Activated CD4-positive, CD25-positive, alpha-beta regulatory T cell treated with anti-CD3 and anti-CD28 coated beads, Interleukin-2, amount 50 U/mL, for 16 hours (primary cell): ENCODE measurements at regions not wholly inside any gene's neighbourhood (a gene's known extent, or its start where the extent isn't known, plus 50 kb on each side); places are given as distances from the start of the nearest gene placed in this dataset.

ENCODE experiments used
- DNase-seq: peaks from one replicate; pipeline ENCODE4 v3.0.0-alpha.2; 2020; ENCODE audit warnings: low read depth, low spot score

- DNase-seq = no peak
Measured at GRCh38 chr12:14252697-14253096, 112.8 kb upstream of the ATF7IP start.

GRCh38 chr12:14253496-14253895 lies 112.0 kb upstream of the ATF7IP start:
- no peak for DNase-seq

DNA sequence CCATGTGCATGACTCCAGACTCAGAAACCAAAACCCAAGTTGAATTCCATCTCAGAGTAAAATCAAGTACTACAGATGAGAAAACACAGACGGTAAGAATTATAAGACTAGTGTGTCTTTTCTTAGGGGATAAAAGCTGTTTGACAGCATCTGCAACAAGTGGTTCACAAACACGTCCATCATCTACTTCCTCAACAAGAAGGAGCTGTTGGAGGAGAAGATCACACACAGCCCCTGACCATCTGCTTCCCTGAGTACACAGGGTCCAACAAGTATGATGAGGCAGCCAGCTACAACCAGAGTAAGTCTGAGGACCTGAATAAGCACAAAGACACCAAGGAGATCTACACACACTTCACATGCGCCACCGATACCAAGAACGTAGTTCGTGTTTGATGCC lies 110.7 kb upstream of the ATF7IP start:
- no peak for DNase-seq

- DNase-seq = no peak
Measured at GRCh38 chr12:14256121-14256520, 109.4 kb upstream of the ATF7IP start.

GRCh38 chr12:14256555-14257169 lies 108.8 kb upstream of the ATF7IP start:
- peak; percentile 61 for DNase-seq

DNA sequence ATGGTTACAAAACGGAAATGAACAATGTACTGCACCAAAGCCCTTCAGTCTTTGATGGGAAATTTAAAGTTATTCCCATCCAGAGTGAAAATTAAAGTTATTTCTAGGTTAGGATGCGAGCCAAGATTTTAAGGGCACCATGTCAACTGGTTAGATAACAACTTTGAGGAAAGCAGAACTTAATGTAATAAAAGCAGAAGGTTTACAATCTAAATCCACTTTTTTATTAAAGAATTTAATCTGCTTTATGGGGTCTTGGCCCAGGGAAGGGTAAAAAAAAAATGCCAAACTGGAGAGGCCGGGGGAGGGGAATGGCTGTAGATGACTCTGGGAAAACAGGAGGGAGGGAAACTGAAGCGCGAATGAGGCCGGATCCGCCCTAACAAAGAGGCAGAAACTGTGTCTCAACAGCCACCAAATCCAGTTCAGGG lies 108.2 kb upstream of the ATF7IP start:
- no peak for DNase-seq

DNA sequence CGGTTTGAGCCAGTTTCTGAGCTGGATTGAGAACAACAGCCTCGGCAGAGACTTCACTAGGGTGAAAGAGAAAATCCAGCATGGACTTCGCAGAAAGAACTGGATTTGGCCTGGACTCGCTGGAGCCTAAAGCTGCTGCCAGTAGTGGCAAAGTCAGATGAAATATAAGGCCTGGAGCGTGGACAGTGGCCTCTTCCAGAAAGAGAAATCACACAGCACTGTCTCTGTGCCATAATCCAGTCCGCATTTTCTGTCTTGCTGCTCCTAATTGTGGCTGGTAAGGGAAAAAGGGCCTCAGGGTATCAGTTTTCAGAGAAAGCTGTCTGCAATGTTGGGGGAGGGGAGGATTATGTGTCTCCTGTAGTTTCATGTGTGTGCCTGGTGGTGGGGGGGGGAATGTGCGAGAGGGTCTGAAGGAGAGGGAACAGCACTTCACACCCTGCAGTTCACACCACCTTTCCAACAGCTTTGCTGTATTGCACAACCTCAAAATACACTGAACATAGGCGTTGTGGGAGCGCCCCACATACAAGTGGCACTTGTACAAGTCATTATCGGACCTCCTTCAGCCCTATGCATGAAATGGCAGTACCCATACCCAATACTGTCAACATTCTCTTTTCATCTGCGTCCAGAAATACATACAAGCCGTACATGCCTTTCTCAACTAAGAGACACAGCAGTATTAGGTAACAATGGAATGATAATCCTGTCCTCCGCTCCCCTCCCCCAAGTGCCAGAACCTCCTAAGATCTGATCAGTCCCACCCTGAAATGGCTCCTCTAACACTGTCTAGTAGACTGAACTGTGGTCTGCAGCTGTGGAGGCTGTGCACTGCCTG lies 107.5 kb upstream of the ATF7IP start:
- peak; percentile 78 for DNase-seq

GRCh38 chr12:14258575-14258940 lies 106.9 kb upstream of the ATF7IP start:
- DNase-seq = no peak

- DNase-seq = no peak
Measured at GRCh38 chr12:14259481-14260010, 105.9 kb upstream of the ATF7IP start.

GRCh38 chr12:14260011-14260993 lies 105.2 kb upstream of the ATF7IP start:
- DNase-seq = no peak

GRCh38 chr12:14261096-14261495 lies 104.4 kb upstream of the ATF7IP start:
- no peak for DNase-seq

DNA sequence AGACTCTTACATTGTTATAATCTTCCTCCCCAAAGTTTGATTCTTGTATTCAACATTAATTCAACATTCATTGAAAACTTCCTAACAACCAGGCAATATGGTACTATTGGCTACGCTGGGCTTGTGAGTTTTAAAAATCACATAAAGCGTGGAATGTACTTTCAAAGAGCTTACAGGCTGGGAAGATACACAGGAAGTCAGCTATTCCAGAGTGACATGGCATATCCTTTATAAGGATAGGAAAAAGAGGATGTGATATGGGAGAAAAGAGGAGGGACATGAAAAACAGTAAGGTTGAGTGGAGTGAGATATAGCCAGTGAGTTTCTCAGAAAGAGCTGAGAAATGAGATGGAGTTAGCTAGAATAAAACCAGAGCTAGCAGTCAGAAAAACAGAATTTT lies 103.6 kb upstream of the ATF7IP start:
- no peak for DNase-seq

GRCh38 chr12:14262771-14263511 lies 102.5 kb upstream of the ATF7IP start:
- DNase-seq = no peak

DNA sequence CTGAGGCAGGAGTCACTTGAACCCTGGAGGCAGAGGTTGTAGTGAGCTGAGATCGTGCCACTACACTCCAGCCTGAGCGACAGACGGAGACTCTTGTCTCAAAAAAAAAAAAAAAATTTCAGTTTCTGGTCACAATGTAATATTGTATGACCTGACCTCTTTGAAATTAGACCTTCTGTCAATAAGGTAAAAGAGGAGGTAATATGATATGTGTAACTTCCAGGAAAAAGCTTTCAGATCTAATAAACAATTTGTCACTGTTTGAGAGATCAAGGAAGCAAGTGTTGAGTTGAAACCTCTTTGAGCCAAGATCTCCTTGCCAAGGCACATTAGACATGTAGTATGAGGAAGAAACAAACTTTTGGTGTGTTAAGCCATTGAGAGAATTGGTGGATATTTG lies 101.7 kb upstream of the ATF7IP start:
- no peak for DNase-seq

DNA sequence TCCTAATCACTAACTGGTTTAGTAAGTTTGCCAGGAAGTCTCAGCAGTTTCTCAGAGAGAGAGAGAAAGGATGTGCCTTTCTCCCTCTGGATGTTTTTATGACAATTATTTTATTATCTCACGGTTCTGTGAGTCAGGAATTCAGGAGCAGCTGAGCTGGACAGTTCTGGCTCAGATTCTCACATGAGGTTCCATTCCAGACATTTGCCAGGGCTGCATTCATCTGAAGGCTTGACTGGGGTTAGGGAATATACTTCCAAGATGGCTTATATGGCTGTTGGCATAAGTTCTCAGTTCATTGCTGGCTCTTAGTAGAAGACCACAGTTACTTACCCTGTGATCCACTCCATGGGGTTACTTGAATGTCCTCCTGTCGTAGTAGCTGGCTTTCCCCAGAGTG lies 101.2 kb upstream of the ATF7IP start:
- DNase-seq = no peak

DNA sequence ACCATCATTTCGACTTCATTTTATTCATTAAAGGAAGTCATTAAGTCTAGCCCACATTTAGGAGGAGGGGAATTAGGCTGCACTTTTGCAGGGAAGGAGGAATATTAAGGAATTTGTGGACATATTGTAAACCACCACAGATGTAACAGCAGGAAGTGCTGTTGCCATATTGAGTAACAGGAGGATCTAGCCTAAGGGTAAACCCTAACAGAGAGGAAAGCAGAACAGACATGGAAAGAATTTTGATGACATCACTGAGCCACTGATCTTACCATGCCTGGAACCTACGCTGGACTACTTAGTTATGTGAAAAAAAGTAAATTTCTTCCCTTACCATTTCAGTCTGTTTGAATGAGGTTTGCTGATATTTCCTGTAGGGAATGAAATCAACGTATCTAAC lies 100.7 kb upstream of the ATF7IP start:
- DNase-seq = no peak

DNA sequence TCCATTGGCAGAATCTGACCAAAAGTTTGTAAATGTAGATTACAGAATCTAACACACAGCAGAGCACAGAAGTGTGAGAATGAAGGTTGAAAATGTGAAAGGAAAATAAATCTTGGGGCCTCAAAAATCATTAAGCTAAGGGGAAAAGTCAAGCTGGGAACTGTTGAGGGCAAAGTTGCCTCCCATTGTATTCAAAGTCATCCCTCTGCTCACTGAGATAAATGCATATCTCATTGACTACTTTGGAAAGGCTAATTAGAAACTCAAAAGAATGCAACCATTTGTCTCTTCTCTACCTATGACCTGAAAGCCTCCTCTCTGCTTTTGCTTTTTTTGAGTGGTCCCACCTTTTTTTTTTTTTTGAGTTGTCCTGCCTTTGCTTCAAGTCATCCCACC lies 97.4 kb upstream of the ATF7IP start:
- DNase-seq = no peak

DNA sequence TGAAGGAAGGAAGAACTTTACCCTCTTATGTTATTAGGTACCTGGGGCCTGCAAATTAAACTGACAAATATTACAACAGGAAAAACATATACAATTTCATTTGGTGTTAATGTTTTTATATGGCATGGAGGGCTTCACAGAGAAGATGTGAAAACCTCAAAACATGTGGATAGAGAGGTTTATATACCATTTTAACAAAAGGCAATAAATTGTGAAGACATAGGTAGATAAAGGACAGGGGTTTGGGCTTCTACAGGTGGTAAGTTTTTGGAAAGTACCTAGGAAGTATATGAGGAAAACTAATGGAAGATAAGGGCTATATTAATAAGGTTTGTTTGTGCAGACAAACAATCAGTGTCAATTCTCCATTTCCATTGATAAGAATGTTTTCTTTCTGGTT lies 95.1 kb upstream of the ATF7IP start:
- no peak for DNase-seq

- no peak for DNase-seq
Measured at GRCh38 chr12:14272956-14273912, 92.2 kb upstream of the ATF7IP start.

- DNase-seq = no peak
Measured at GRCh38 chr12:14273913-14274311, 91.6 kb upstream of the ATF7IP start.
